T follicular helper cell (primary cell): ENCODE measurements at regions not wholly inside any gene's neighbourhood (a gene's known extent, or its start where the extent isn't known, plus 50 kb on each side); places are given as distances from the start of the nearest gene placed in this dataset.

Source experiments
- DNase-seq: peaks from one replicate; pipeline ENCODE4 v3.0.0-alpha.2; 2020; ENCODE audit warnings: low read depth

DNA sequence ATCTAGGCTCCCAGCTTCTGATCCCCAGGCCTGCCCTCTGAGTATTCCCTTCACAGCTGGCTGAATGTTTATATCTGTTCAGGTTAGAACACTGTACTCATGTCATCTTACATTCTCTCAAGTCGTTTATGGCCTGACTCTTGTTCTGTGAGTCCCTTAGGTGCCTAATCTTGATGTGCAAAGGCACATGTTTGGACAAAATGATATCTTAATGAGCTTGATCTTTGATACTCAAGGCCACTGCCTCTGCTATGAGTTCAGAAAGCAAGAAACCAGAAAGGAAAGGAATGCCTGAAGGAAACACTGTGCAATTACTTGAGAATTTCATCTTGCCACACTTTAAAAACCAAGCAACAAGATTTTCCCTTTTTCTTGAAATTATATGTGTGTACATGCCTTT is 391.8 kb upstream of the ZNF608 start:
- DNase-seq: no peak

DNA sequence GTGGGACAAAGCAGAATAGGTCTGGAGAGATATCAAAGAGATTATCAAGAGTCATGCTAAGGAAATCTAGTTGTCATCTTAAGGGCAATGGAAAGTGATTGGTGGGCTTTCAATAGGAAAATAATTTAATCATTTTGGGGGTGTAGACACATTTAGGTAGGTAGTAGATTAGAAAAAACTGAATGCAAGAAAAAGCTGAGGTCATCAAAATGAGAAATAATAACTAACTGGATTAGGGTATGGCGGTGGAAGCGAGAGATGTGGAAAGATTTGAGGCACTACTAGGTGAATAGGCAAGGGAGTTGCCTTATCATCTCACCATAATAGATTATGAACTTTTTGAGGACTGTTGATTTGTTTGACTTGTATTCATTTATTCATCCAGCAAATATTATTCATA is 393.2 kb upstream of the ZNF608 start:
- no peak for DNase-seq

DNA sequence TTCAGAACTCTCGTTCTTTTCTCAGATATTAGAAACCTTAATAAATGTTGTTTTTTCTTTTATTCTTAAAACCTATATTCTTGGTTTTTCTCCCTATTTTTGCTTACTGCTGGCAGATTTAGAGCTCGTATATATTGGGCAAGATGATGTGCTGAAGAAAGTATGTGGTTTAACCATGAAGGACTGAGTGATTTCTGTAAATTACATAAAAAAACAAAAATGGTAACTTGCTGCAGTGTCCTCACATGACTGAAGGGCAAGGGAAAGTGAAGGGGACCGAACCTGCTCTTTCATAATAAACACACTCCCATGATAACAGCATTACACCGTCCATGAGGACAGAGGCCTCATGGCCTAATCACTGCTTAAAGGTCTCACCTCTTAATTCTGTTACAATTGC is 393.8 kb upstream of the ZNF608 start:
- no peak for DNase-seq

DNA sequence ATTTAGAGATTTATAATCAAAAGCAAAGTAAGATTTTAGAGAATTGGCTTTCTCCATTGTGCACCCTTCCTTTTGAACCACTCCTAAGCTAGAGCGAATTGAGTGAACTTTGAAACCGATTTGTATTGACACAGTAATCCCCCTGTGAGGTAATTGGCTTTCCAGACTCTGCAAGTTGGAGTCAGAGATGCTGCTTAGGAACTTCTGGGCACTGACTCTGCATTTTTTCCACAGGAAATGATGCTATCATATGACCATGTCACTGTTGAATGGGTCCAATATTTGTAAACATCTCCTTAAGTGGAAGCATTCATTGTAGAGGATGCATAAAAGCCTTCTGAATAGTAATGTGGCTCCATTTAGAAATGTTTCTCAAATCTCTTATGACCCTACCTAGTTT is 394.4 kb upstream of the ZNF608 start:
- no peak for DNase-seq

DNA sequence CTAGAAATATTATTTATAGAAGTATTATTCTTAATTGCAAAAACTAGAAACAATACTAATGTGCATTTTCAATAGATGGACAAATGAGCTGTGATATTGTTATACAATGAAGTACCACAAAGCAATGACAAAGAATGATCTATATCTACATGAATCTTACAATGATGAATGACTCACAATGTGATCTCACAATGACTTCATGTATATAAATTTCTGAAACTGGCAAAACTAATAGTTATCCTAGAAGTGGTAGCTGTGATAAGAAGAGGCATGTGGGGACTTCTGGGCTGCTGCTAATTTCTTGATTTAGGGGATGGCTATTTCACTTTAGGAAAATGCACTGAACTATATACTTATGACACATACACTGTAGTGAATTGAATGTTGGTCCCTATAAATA is 396.0 kb upstream of the ZNF608 start:
- DNase-seq: no peak

DNA sequence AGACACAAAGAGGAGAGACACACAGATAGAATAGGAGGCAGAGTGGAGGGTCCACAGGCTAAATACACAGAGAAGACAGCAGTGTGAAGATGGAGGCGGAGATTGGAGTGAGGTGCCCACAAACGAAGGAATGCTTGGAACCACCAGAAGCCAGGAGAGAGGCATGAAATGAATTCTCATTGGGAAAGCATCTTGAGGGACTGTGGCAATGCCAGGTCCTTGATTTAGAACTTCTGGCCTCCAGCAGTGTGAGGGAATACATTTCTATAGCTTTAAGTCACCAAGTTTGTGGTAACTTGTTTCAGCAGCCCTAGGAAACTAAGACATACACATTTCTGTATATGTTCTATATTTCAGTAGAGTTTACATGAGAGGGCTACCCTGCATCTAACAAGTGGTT is 396.6 kb upstream of the ZNF608 start:
- no peak for DNase-seq

DNA sequence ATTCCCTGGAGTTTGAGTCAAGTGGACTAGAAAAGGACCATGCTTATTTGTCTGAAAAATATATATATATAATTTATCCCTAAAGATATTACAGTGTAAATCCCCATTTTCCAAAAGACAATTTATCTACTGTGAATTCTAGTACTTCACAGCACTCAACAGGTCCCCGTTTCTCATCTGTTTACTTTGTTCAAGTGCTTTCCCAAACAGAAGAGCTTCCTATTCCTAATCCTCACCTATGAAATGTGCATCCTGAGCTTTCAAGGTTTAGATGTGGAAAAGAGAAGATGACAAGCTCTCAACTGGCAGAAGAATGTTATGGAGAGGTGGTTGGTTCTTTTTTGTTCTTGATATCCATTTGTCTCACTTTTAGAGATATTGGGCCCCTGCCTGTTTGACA is 401.6 kb upstream of the ZNF608 start:
- DNase-seq: no peak

DNA sequence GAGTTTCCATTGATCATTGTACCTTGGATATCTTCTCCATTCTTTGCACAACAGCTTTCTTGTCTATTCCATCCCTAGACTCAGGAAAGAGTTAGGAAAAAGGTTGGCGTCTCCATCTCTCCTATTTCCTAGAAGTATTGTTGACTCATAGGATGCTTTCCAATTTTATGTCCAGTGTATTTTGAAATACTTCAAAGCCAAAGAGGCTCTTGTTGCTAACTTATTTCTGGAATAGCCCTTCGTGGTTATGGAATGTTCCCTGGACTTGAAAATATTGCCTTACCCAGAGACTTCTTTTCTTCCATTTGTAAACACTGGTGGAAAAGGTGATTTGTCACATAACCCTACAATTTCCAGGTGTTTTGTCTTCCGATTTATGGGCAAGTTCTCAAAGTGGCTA is 402.3 kb upstream of the ZNF608 start:
- no peak for DNase-seq

DNA sequence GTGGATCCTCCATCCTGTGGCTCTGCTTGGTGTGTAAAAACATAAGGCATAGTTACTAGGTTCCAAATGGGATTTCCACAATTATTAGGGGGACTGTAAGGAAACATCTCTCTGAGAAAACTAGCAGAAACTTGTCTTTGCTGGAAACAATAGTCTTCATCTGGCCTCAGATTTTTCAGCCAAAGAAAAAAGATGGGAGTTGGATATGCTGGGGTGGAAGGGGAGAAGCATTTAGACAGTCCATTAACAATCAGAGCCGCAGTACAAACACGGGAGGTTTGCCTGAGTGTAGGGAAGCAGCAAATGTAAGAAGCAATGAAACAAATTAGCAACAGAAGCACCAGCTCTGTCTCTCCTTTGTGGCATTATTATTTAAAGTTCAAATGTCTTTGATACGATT is 402.7 kb upstream of the ZNF608 start:
- no peak for DNase-seq

DNA sequence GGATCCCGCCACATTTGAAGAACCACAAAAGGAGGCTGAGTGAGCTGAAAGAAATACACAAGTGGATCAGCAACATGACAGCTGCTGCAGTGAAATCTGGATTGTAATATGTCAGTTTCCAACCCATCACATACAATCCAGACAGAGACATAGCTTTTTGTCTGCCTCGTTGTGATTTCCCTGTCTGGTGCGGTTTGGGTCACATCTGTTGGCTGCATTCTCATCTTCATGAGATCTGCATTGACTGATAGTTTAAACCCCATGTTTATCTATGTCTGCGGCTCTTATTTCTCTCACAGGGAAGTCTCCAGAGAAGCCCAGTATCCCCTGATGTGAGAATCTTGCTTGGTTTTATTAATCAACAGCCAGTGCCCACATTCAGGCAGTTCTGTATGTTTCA is 403.1 kb upstream of the ZNF608 start:
- DNase-seq: no peak

DNA sequence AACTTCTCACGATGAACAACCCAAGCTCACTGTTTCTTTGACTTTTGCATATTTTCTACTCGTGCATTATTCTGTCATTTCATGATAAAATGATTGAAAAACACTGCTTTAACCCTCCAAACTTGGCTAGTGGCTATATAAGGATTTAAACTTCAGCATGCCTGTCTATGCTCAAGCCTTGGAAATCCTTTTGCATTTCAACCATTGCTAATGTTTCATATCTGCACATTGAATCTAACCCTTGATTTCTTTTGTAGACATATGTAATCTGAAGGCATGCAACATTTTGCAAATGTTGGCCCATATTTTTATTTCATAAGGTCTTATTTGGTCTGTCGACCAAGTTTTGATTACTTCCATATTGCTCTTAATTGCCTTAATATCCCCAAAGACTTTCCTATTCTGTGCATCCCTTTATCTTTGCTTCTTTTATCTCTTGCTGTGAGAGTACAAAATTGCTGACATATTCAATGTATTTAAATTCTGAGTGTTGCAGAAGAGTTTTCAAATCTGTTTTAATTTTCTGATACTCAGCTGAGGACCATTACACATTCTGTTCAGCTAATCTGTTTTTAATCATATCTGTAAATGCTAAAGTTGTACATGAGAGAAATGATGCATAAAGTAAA is 403.7 kb upstream of the ZNF608 start:
- DNase-seq: no peak

DNA sequence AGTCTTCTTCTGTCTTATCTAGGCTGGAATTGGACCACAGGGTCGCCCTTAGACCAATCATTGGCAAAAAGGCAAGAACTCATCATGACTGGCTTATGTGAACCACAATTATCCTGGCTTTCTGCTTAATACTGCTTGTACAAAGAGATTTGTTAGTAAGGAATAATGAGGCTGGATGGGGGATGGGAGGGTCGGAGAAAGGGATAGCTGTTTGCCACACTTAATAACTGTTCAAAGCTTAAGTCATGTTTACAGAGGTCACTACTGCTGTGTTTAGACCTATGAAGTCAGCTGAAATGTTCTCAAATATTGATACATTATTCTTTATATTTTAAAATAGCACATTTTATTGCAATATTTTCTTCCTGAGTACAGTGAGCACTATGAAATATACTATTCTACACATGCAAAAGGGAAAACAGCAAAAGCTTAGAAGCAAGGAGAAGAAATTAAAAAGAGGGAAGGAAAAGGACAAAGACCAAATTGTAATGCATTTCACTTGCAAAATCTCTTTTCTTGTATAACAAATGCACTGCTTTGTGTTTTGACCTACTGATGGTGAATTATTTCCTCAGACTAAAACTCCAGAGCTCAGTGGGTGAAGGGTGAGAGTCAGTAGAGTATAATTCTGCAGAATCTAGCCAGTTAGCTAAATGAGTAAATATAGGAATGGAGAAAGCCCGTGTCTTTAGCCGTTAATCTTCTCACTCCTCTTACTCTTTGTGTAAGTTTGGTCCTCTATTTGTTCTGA is 404.9 kb upstream of the ZNF608 start:
- no peak for DNase-seq

DNA sequence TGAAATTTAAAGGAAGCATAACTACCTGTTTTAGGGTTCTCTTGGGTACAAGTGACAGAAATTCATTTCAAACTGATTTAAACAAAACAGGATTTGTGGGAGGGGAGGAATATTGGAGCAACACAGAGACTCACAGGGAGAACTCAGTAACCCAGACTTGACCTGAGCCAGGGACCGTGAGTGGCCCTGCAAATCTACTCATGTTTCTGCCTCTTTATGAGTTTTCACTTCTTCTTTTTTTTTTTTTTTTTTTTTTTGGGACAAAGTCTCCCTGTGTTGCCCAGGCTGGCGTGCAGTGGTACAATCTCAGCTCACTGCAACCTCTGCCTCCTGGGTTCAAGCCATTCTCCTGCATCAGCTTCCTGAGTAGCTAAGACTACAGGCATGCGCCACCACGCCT is 405.6 kb upstream of the ZNF608 start:
- no peak for DNase-seq

DNA sequence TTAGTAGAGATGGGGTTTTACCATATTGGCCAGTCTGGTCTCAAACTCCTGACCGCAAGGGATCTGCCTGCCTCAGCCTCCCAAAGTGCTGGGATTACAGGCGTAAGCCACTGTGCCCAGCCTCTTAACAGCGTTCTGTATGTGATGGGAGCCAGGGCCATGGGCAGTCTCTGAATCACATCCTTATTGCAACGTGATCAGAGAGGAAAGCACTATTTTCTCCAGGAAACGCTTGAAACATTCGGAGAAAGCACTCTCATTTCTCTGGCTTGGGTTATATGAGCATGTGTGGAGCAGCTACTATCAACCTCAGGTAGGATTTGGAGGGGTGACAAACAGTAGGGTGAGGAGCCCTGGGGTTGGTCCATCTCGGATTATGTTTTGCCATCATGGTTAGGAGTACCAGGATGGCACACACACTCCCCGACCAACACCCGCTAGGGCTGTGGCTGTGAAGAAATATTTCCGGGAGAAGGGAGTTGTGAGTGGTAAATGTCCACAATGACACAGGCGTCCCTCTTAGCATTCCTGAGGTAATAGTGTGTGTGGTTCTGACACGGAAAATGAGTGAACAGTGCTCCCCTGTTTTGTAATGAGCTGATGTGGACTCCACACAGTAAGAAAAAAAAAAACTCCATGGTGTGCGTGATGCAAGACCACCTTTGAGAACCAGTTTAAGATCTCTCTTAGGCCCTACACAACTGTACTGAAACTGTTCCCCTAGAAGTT is 406.2 kb upstream of the ZNF608 start:
- no peak for DNase-seq

DNA sequence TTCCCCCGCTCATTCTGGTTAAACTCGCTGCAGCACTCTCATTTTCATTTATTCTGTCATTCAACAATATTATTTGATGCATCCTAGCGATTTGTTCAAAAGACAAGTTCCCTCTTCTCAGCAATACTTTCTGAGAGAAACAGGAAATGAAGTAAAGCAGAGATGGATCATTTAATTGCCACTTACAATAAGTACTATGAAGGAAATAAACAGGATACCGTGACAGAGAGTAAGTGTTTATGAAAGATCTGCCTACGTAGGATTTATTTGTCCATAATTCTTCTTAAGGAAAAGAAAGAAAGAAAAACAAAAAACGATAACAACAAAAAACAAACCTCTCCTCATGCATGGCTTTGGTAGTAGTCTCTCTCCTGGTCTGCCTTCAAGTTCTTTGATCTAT is 406.8 kb upstream of the ZNF608 start:
- DNase-seq: no peak

DNA sequence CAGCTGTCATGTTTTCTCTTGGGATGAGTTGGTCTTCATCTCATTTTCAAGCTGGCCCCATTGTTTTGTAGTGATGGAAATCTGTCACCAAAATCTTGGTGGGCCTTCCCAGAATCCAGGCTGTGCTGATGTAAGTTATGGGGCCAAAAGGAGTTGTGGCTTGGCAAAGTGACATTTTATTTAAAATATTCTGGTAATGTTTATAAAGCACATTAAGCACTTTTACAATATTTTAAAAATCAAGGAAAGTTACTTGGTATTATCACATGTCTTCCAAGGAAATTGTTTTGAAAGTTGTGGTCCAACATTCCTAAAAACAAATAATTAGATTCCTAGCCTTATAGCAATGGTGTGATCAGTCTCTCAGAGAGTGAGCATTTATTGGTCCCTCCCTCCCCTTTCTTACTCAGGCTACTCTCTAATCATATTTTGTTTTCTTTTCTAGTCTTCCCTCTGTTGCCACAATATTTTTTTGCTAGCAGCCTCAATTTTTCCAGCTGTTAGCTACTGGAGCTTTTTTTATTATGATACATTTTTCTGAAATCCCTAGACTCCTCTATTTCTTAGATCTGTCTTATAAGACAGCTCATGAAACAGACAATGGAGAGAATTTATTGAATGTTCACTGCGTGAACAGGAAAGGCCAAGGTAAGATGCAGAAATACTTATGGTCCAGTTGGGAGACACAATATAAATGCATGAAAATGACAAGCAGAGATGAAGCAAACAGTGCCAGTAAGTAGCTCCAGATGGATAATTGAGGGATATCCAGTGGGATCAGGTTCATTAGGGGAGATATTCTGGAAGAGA is 408.1 kb upstream of the ZNF608 start:
- DNase-seq: no peak

DNA sequence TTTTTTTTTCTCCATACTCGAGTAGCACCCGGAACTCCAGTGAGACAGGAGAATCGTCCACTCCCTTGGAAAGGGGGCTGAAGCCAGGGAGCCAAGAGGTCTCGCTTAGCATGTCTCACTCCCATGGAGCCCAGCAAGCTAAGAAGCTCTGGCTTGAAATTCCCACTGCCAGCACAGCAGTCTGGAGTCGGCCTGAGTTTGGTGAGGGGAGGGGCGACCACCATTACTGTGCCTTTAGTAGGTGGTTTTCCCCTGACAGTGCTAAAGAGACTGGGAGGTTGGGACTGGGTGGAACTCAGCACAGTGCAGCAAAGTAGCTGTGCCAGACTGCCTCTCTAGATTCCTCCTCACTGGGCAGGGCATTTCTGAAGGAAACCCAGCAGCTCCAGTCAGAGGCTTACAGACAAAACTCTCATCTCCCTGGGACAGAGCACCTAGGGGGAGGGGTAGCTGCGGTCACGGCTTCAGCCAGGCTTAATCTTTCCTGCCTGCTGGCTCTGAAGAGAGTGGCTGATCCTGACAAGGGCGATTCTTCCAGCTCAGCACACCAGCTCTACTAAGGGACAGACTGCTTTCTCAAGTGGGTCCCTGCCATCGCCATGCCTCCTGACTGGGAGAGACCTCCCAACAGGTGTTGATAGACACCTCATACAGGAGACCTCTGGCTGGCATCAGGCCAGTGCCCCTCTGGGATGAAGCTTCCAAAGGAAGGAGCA is 414.5 kb upstream of the ZNF608 start:
- no peak for DNase-seq

DNA sequence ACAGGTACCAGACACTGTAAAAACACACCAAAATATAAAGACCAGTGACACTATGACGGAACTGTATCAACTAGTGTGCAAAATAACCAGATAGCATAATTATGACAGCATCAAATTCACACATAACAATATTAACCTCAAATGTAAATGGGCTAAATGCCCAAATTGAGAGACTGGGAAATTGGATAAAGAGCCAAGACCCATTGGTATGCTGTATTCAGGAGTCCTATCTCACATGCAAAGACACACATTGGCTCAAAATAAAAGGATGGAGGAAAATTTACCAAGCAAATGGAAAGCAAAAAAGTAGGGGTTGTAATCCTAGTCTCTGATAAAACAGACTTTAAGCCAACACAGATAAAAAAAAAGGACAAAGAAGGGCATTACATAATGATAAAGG is 416.3 kb upstream of the ZNF608 start:
- no peak for DNase-seq

DNA sequence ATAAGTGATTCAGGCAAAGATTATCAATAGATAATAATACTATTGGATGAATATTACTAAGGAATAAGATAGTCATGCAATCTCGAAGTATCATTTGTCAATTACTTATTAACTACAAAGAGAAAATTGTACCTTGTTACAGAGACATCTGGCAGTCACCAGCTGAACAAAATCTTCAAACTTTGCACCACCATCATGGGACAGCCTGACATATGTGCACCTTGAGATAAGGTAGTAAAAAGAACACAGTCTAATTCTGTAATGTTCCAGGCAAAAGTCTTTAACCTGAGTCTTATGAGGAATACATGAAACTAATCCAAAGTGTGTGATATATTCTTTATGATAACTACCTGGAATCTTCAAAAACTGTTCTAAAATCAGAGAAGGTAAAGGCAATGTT is 423.0 kb upstream of the ZNF608 start:
- no peak for DNase-seq

DNA sequence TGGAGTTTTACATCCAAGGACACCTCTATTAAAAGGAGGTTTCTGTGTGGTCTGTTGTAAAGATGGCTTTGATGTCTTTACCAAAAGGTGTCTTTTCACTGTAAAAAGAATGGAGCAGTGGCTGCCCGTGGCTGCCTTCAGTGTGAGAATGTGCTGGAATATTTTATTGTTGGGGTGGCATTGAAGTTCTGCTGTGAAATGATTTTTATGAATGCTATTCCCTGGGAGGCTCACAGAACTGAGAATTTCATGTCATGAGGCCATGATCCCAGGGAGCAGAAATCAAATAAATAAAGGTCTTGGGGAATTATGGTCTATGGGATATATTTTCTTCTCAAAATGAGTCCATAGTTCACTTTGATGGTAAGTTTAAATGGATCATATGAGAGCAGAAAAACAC is 425.2 kb upstream of the ZNF608 start:
- DNase-seq: no peak

DNA sequence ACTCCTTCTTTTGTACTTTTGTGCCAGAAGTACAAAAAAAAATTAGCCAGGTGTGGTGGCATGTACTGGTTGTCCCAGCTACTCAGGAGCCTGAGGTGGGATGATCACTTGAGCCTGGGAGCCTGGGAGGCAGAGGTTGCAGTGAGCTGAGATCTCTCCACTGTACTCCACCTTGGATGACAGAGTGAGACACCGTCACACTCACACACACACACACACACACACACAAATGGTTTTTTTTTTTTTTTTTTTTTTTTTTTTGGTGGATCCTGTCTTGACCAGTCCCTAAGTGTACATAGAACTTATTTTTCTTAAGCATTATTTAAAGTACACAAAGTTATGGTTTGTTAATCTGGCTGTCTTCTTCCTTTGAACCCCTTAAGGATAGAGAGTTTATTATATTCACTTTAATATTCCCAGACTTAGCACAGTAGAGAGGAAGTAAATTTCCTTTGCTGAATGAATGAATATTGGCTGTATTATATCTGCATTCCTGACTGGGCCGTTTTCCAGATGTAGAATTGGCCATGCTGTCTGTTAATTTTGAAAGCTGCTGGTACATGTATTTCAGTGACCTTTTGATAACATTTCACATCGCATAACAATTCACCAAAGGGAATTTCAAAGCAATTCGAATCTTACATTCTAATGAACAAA is 429.0 kb upstream of the ZNF608 start:
- no peak for DNase-seq
